NT2/D1 (cell line): ENCODE measurements at regions not wholly inside any gene's neighbourhood (a gene's known extent, or its start where the extent isn't known, plus 50 kb on each side); places are given as distances from the start of the nearest gene placed in this dataset.

Experiments used
- DNase-seq: peaks from one replicate; pipeline ENCODE4 v3.0.0-alpha.2; 2011; ENCODE audit warnings: low read depth, low spot score
- H3K27me3 ChIP-seq: 2 replicates; pipeline ENCODE4 v1.6.0; 2011; ENCODE audit warnings: mild to moderate bottlenecking; ENCODE audit not compliant: insufficient read length, insufficient read depth
- H3K36me3 ChIP-seq: 2 replicates; pipeline ENCODE4 v1.6.1; 2011; ENCODE audit warnings: mild to moderate bottlenecking, low read length, mixed read lengths; ENCODE audit not compliant: insufficient read depth, insufficient read length
- H3K4me1 ChIP-seq: 2 replicates; pipeline ENCODE4 v1.5.1; 2011; ENCODE audit not compliant: insufficient read depth, insufficient read length
- H3K4me3 ChIP-seq: 2 replicates; pipeline ENCODE4 v1.5.1; 2011; ENCODE audit warnings: low read depth; ENCODE audit not compliant: insufficient read length
- H3K9ac ChIP-seq: 2 replicates; pipeline ENCODE4 v1.6.0; 2011; ENCODE audit warnings: low read depth; ENCODE audit not compliant: insufficient read length
- H3K9me3 ChIP-seq: 2 replicates; pipeline ENCODE4 v1.5.1; 2011; ENCODE audit warnings: mild to moderate bottlenecking, low read length; ENCODE audit not compliant: insufficient read depth
- SUZ12 ChIP-seq: IDR thresholded peaks from 2 replicates; pipeline ENCODE4 v1.6.1; 2011; ENCODE audit not compliant: insufficient read length, insufficient read depth; ENCODE audit errors: extremely low read depth
- YY1 ChIP-seq: IDR thresholded peaks from 2 replicates; pipeline ENCODE4 v1.6.1; 2011; ENCODE audit not compliant: insufficient read length, insufficient read depth
- ZNF274 ChIP-seq: IDR thresholded peaks from 2 replicates; pipeline ENCODE4 v1.6.1; 2011; ENCODE audit warnings: mild to moderate bottlenecking, low read depth, low read length

DNA sequence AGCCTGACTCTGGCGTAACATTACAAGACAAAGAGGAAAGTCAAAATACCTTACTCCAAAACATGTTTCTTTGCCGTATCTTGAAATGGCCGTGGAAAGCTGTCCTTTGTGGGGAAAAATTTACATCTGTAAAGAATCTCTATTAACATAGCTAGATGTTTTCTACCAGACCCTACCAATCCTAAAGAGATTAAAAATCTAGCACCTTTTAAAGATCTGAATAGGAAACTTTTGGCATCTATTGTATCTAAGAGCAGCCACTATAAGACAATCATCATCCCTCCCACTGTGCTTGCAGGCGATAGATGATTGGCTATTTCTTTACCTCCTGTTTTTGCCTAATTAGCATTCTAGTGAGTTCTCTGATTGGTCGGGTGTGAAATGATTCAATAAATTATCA is 82.5 kb upstream of the SNCAIP start:
- TF ChIP-seq SUZ12: no peak
- no peak for TF ChIP-seq ZNF274
- no peak for TF ChIP-seq YY1
- no peaks in the 10 kb centered on the region for H3K27me3 ChIP-seq
- no peak overlapping the region for H3K9ac ChIP-seq
- no peaks in the 10 kb centered on the region for H3K36me3 ChIP-seq
- no peaks in the 10 kb centered on the region for H3K9me3 ChIP-seq
- H3K4me3 ChIP-seq: no peak overlapping the region
- DNase-seq: no peak
- H3K4me1 ChIP-seq: peaks cover 2% of the 10 kb centered on the region

DNA sequence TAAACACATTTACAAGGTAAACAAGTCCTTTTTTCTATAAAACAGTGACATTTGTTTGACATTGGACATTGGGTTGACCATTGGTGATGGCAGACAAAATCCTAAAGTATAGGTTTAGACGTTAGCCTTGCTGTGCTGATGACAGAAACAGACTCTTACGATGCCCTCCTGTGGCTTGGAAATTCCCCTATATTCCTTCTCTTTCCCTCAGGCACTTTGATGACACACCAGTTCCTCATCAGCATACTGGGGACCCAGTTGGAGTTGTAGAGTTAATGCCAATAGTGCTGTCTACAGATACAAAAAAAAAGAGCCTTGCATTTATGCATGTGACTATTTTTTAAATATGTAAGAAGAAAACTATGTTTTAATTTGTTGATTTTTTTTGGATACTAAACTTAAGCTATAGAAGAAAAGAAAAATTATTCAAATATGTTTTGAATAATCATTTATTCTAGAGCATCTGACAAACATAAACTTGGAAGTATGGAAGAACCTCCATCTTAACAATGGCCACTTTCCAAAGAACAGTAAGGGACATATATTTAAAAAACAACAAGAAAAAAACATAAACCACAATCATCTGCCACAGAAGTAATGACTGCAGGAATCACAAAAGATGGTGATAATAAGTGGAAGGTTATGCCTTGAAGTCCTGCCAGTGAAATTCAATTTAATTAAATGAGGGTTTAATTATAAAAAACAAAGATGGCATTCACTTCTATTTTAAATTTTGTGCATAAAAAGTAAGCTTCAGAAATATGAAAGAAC is 75.6 kb upstream of the SNCAIP start:
- Histone ChIP-seq H3K4me3 (no peak overlapping the region), H3K9ac (no peak overlapping the region), H3K4me1 (no peaks in the 10 kb centered on the region), H3K36me3 (no peaks in the 10 kb centered on the region), H3K27me3 (no peaks in the 10 kb centered on the region), H3K9me3 (no peaks in the 10 kb centered on the region)
- DNase-seq: no peak
- TF ChIP-seq ZNF274 (no peak), SUZ12 (no peak), YY1 (no peak)

DNA sequence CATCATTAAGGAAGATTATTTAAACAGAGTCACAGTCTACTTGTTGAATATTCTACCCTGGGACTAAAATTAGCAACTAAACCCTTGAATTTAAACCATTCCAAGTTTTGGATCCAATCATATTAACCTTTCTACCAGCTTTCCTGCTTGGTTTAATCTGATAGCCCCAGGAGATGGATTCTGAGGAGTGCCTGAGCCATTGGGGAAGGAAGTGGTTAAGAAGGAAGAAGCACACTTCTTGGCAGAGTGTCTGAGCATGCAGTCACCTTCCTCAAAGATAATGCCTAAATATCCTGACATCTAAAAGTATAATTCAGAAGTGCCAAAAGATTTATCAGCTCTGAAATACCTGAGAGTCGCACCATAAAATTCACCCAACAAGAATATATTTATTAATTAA is 74.1 kb upstream of the SNCAIP start:
- TF ChIP-seq ZNF274 (no peak), YY1 (no peak), SUZ12 (no peak)
- no peak for DNase-seq
- no peak overlapping the region for H3K9ac ChIP-seq
- no peaks in the 10 kb centered on the region for H3K9me3 ChIP-seq
- H3K27me3 ChIP-seq: no peaks in the 10 kb centered on the region
- H3K36me3 ChIP-seq: no peaks in the 10 kb centered on the region
- no peaks in the 10 kb centered on the region for H3K4me1 ChIP-seq
- H3K4me3 ChIP-seq: no peak overlapping the region

DNA sequence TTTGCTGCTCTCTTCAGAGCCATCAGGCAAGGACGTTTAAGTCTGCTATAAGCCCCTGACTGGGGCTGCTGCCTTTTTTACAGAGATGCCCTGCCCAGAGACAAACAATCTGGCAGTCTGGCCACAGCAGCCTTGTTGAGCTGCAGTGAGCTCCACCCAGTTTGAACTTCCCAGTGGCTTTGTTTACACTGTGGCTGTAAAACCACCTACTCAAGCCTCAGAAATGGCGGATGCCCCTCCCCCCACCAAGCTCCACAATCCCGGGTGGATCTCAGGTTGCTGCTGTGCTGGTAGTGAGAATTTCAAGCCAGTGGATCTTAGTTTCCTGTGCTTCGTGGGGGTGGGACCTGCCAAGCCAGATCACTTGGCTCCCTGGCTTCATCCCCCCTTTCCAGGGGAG is 59.7 kb upstream of the SNCAIP start:
- Histone ChIP-seq H3K4me1 (no peaks in the 10 kb centered on the region), H3K27me3 (no peaks in the 10 kb centered on the region), H3K9me3 (peaks cover 16% of the 10 kb centered on the region), H3K9ac (no peak overlapping the region), H3K36me3 (no peaks in the 10 kb centered on the region), H3K4me3 (no peak overlapping the region)
- TF ChIP-seq YY1: no peak
- no peak for TF ChIP-seq SUZ12
- no peak for TF ChIP-seq ZNF274
- DNase-seq: no peak

DNA sequence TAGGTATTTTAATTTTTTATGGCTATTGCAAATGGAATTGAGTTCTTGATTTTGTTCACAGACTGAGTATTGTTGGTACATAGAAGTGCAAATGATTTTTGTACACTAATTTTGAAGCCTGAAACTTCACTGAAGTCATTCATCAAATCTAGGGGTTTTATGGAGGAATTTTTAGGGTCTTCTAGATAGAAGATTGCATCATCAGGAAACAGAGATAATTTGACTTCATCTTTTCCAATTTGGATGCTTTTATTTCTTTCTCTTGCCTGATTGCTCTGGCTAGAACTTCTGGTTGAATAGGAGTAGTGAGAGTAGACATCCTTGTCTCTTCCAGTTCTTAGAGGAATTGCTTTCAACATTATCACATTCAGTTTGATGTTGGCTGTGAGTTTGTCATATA is 58.2 kb upstream of the SNCAIP start:
- no peaks in the 10 kb centered on the region for H3K36me3 ChIP-seq
- H3K27me3 ChIP-seq: no peaks in the 10 kb centered on the region
- H3K4me1 ChIP-seq: no peaks in the 10 kb centered on the region
- no peak overlapping the region for H3K9ac ChIP-seq
- TF ChIP-seq YY1 (no peak), ZNF274 (no peak), SUZ12 (no peak)
- H3K9me3 ChIP-seq: peaks cover 19% of the 10 kb centered on the region
- no peak for DNase-seq
- H3K4me3 ChIP-seq: no peak overlapping the region

DNA sequence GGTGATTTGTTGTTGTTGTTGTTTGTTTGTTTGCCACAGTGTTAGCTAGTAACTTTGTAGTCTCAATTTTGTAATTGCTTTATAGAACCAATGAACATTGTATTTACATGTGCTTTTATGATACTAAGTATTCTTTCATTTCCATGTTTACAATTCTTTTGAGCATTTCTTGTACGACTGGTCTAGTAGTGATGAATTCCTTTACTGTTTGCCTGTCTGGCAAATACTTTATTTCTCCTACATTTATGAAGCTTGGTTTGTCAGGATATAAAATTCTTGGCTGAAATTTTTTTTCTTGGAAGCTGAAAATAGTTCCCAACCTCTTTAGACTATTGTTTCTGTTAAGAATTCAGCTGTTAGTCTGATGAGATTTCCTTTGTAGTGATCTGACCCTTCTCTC is 55.6 kb upstream of the SNCAIP start:
- no peaks in the 10 kb centered on the region for H3K36me3 ChIP-seq
- DNase-seq: no peak
- H3K4me1 ChIP-seq: no peaks in the 10 kb centered on the region
- peaks cover 19% of the 10 kb centered on the region for H3K9me3 ChIP-seq
- TF ChIP-seq ZNF274 (no peak), YY1 (no peak), SUZ12 (no peak)
- H3K9ac ChIP-seq: no peak overlapping the region
- H3K4me3 ChIP-seq: no peak overlapping the region
- no peaks in the 10 kb centered on the region for H3K27me3 ChIP-seq

DNA sequence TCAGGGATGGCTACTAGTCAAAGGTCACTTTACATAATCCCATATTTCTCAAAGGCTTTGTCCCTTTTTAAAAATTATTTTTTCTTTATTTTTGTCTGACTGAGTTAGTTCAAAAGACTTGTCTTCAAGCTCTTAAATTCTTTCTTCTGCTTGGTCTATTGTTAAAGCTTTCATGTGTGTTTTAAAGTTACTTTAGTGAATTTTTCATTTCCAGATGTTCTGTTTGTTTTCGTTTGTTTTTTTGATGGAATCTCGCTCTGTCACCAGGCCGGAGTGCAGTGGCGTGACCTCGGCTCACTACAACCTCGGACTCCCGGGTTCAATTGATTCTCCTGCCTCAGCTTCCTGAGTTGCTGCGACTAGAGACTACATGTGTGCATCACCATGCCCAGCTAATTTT is 55.0 kb upstream of the SNCAIP start:
- H3K9ac ChIP-seq: no peak overlapping the region
- no peaks in the 10 kb centered on the region for H3K27me3 ChIP-seq
- no peak for TF ChIP-seq SUZ12
- no peak for TF ChIP-seq ZNF274
- no peak for TF ChIP-seq YY1
- no peaks in the 10 kb centered on the region for H3K4me1 ChIP-seq
- H3K4me3 ChIP-seq: no peak overlapping the region
- H3K36me3 ChIP-seq: no peaks in the 10 kb centered on the region
- no peak for DNase-seq
- H3K9me3 ChIP-seq: peaks cover 19% of the 10 kb centered on the region

DNA sequence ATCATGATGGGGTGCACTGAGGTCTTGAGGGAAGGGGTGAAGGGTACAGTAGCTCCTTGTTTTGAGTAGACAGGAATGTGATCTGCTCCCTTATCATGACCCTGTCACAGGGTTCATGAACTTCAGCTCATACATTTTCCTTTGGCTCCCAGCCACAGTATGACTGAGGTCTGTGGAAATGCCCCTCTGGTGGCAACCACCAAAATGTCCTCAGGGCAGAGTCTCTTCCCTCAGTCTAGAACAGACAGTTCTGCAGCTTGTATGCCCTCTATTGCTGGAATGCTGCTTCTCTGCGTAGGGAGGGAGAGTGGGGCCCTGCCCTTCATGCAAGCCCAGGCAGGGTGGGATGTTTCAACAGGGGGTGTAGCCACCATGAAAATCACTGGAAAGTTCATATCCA is 53.8 kb upstream of the SNCAIP start:
- H3K27me3 ChIP-seq: no peaks in the 10 kb centered on the region
- no peak for DNase-seq

More for the DNA sequence above, 53.8 kb upstream of the SNCAIP start:
- TF ChIP-seq ZNF274 (no peak), YY1 (no peak), SUZ12 (no peak)
- H3K36me3 ChIP-seq: no peaks in the 10 kb centered on the region
- H3K9ac ChIP-seq: no peak overlapping the region
- H3K9me3 ChIP-seq: peaks cover 19% of the 10 kb centered on the region
- H3K4me3 ChIP-seq: no peak overlapping the region
- no peaks in the 10 kb centered on the region for H3K4me1 ChIP-seq
